Activated CD8-positive, alpha-beta T cell treated with anti-CD3 and anti-CD28 coated beads for 36 hours (primary cell): ENCODE measurements at regions not wholly inside any gene's neighbourhood (a gene's known extent, or its start where the extent isn't known, plus 50 kb on each side); places are given as distances from the start of the nearest gene placed in this dataset.

Source experiments
- ATAC-seq: fragments of 200-7000 bp; cut with Tn5 transposase; one replicate; pipeline ENCODE4 v1.10.0; 2021; ENCODE audit warnings: mild to moderate bottlenecking, moderate library complexity
- CTCF ChIA-PET: fragments of 350-600 bp; sonication (Branson Sonifier 250); formaldehyde crosslinking; loops from one replicate; lab custom pipeline; 2021; ENCODE audit warnings: antibody characterized with exemption; lab: Charles Lee
- POLR2A ChIA-PET: fragments of 350-600 bp; sonication (Branson Sonifier 250); formaldehyde crosslinking; loops from one replicate; lab custom pipeline; 2021; ENCODE audit warnings: antibody characterized with exemption; lab: Charles Lee
- DNase-seq: peaks from one replicate; pipeline ENCODE4 v3.0.0-alpha.2; 2020
- H3K27ac Mint-ChIP-seq: one replicate; pipeline ENCODE4 v1.8.0; 2021; ENCODE audit warnings: mild to moderate bottlenecking, mixed read lengths
- H3K27me3 Mint-ChIP-seq: one replicate; pipeline ENCODE4 v1.8.0; 2021; ENCODE audit warnings: mixed read lengths
- H3K36me3 Mint-ChIP-seq: one replicate; pipeline ENCODE4 v1.8.0; 2021; ENCODE audit warnings: low read depth, mixed read lengths
- H3K4me1 Mint-ChIP-seq: one replicate; pipeline ENCODE4 v1.8.0; 2021; ENCODE audit warnings: low read depth, mixed read lengths
- H3K4me3 Mint-ChIP-seq: one replicate; pipeline ENCODE4 v1.8.0; 2021; ENCODE audit warnings: mild to moderate bottlenecking, moderate library complexity, mixed read lengths
- H3K9me3 Mint-ChIP-seq: one replicate; pipeline ENCODE4 v1.8.0; 2021; ENCODE audit warnings: mixed read lengths
- CTCF ChIP-seq: fragments of 200-600 bp; IDR thresholded peaks from one replicate; pipeline ENCODE4 v1.8.0; 2022; ENCODE audit warnings: antibody characterized with exemption, mild to moderate bottlenecking
- intact Hi-C: fragments of 100-400 bp; cut with micrococcal nuclease; formaldehyde crosslinking; loops from one replicate; pipeline ENCODE4 v1.10.0; 2022

DNA sequence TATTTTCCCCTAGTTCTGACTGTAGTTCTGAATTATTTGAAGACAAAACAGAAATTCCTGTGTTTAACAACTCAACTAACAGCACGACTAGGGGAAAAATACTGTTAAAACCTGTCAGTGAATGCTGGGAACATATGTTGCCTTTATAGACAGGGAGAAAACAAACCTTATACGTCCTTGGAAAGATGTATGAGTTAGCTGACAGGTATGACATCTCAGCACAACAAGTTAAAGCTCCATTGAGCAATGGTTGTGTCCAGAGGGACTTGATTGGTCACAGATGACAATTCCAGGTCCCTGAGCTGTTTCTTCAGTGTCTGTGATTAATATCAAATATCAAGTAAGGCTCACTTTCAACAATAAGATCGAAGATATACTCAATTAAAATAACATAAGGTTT is 58.2 kb upstream of the DDIT4L start:
- H3K36me3 Mint-ChIP-seq, result no peaks in the 10 kb centered on the region
- H3K4me3 Mint-ChIP-seq, result no peak overlapping the region
- H3K27me3 Mint-ChIP-seq, result peaks cover 7% of the 10 kb centered on the region
- ATAC-seq, result no peak
- no peak for TF ChIP-seq CTCF
- no peaks in the 10 kb centered on the region for H3K4me1 Mint-ChIP-seq
- intact Hi-C loops, result no loop called here
- no peaks in the 10 kb centered on the region for H3K9me3 Mint-ChIP-seq
- POLR2A ChIA-PET, result no interaction called here
- CTCF ChIA-PET, result interaction anchor here (1.1 kb wide), 1 partner anchor 10 kb away, joined by 5 read pairs; no protein-coding TSS in a partner anchor
- H3K27ac Mint-ChIP-seq, result no peak overlapping the region
- DNase-seq, result no peak

- Mint-ChIP-seq H3K36me3 (no peaks in the 10 kb centered on the region), H3K9me3 (no peaks in the 10 kb centered on the region), H3K27me3 (peaks cover 7% of the 10 kb centered on the region), H3K4me3 (no peak overlapping the region), H3K27ac (no peak overlapping the region), H3K4me1 (no peaks in the 10 kb centered on the region)
- POLR2A ChIA-PET, result no interaction called here
- CTCF ChIA-PET, result no interaction called here
- ATAC-seq (no peak), DNase-seq (no peak)
- intact Hi-C loops, result no loop called here
- TF ChIP-seq CTCF, result no peak
These were observed 56.4 kb upstream of the DDIT4L start for GRCh38 chr4:100246697-100247096.

- no peak for TF ChIP-seq CTCF
- CTCF ChIA-PET, result no interaction called here
- no peaks in the 10 kb centered on the region for H3K9me3 Mint-ChIP-seq
These were observed 54.1 kb upstream of the DDIT4L start for GRCh38 chr4:100244347-100244746.

More at GRCh38 chr4:100244347-100244746, 54.1 kb upstream of the DDIT4L start:
- Mint-ChIP-seq H3K27me3 (peaks cover 11% of the 10 kb centered on the region), H3K27ac (no peak overlapping the region), H3K36me3 (no peaks in the 10 kb centered on the region), H3K4me3 (no peak overlapping the region), H3K4me1 (peaks cover 5% of the 10 kb centered on the region)
- ATAC-seq, result no peak
- POLR2A ChIA-PET, result no interaction called here
- no peak for DNase-seq
- intact Hi-C loops, result no loop called here
